A673 (cell line): ENCODE measurements at regions not wholly inside any gene's neighbourhood (a gene's known extent, or its start where the extent isn't known, plus 50 kb on each side); places are given as distances from the start of the nearest gene placed in this dataset.

Source experiments
- BruUV-seq: library from RNA; stranded (reverse); fragments of 400-500 nt; replicated peaks from 2 replicates; lab custom pipeline; 2021; lab: Mats Ljungman, UMichigan
- CTCF ChIA-PET: fragments of 300-600 bp; sonication (Branson Sonifier 250); formaldehyde crosslinking; loops from one replicate; lab custom pipeline; 2022; ENCODE audit warnings: antibody characterized with exemption; lab: Charles Lee
- POLR2A ChIA-PET: fragments of 300-600 bp; sonication (Branson Sonifier 250); formaldehyde crosslinking; loops from one replicate; lab custom pipeline; 2022; ENCODE audit warnings: antibody characterized with exemption; ENCODE audit not compliant: low non-redundant PET; lab: Charles Lee
- DNase-seq: peaks from one replicate; pipeline ENCODE4 v3.0.0-alpha.2; 2015; ENCODE audit warnings: low spot score
- H3K27ac ChIP-seq: fragments of 200-600 bp; sonication (generic); 2 replicates; pipeline ENCODE4 v1.5.1; 2016; ENCODE audit warnings: mixed run types, low read depth, mild to moderate bottlenecking, mixed read lengths, antibody characterized with exemption, low read length; ENCODE audit not compliant: poor library complexity, severe bottlenecking
- H3K27me3 ChIP-seq: fragments of 200-600 bp; sonication (generic); replicated peaks from 2 replicates; pipeline ENCODE4 v1.6.1; 2017; ENCODE audit warnings: mixed run types, low read depth, mild to moderate bottlenecking, mixed read lengths, antibody characterized with exemption, low read length; ENCODE audit not compliant: insufficient read depth, poor library complexity
- H3K36me3 ChIP-seq: fragments of 200-600 bp; sonication (generic); 2 replicates; pipeline ENCODE4 v1.6.1; 2016; ENCODE audit warnings: mixed run types, mild to moderate bottlenecking, mixed read lengths, antibody characterized with exemption, low read length; ENCODE audit not compliant: insufficient read depth, poor library complexity, severe bottlenecking
- H3K4me1 ChIP-seq: fragments of 200-600 bp; sonication (generic); 2 replicates; pipeline ENCODE4 v1.6.1; 2017; ENCODE audit warnings: mixed run types, mild to moderate bottlenecking, mixed read lengths, antibody characterized with exemption, low read length; ENCODE audit not compliant: insufficient read depth, poor library complexity, severe bottlenecking
- H3K4me3 ChIP-seq: fragments of 200-600 bp; sonication (generic); 2 replicates; pipeline ENCODE4 v1.5.1; 2016; ENCODE audit warnings: low read depth, mixed run types, mild to moderate bottlenecking, mixed read lengths, low read length; ENCODE audit not compliant: poor library complexity, severe bottlenecking
- H3K9me3 ChIP-seq: fragments of 200-600 bp; sonication (generic); 2 replicates; pipeline ENCODE4 v1.6.1; 2016; ENCODE audit warnings: mixed run types, low read depth, mild to moderate bottlenecking, mixed read lengths, antibody characterized with exemption, low read length; ENCODE audit not compliant: poor library complexity, severe bottlenecking
- EZH2 ChIP-seq: fragments of 200-600 bp; sonication (generic); IDR thresholded peaks from 2 replicates; pipeline ENCODE4 v1.6.1; 2017; ENCODE audit warnings: borderline replicate concordance, low read depth, mild to moderate bottlenecking, mixed read lengths, antibody characterized with exemption, low read length; ENCODE audit not compliant: poor library complexity, severe bottlenecking
- intact Hi-C: fragments of 100-400 bp; cut with micrococcal nuclease; formaldehyde crosslinking; loops from one replicate; pipeline ENCODE4 v1.10.0; 2022; ENCODE audit not compliant: unreplicated experiment
- TF ChIP-seq, protein P1 (sequence below): fragments of 300-800, 200-600 bp; sonication (generic); conservative IDR thresholded peaks from 2 replicates; pipeline ENCODE4 v1.5.1; 2017; ENCODE audit warnings: low read depth, mild to moderate bottlenecking, antibody characterized with exemption, low read length, moderate library complexity, mixed read lengths

DNA sequence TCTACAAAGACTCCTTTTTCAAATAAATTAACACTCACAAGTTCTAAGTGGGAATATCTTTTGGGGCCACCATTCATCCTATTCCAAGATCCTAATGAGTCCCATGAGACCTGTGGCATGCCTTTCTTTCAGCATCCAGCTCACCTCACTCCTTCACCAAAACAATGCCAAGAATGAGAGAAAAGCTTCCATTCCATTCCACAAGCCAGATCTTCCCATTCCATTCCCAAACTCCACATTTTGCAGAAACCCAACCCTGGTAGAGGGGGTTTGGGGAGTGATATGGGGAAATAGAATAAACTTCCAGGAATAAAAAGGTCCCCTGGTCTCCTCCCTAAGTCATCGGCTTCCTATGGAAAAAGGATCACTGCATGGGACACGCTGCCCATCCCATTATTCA is 392.2 kb downstream of the NPIPA8 start:
- Histone ChIP-seq H3K36me3 (no peaks in the 10 kb centered on the region), H3K9me3 (peaks cover 3% of the 10 kb centered on the region), H3K4me1 (no peaks in the 10 kb centered on the region), H3K27me3 (no peaks in the 10 kb centered on the region), H3K4me3 (no peak overlapping the region), H3K27ac (no peak overlapping the region)
- TF ChIP-seq, protein P1, sequence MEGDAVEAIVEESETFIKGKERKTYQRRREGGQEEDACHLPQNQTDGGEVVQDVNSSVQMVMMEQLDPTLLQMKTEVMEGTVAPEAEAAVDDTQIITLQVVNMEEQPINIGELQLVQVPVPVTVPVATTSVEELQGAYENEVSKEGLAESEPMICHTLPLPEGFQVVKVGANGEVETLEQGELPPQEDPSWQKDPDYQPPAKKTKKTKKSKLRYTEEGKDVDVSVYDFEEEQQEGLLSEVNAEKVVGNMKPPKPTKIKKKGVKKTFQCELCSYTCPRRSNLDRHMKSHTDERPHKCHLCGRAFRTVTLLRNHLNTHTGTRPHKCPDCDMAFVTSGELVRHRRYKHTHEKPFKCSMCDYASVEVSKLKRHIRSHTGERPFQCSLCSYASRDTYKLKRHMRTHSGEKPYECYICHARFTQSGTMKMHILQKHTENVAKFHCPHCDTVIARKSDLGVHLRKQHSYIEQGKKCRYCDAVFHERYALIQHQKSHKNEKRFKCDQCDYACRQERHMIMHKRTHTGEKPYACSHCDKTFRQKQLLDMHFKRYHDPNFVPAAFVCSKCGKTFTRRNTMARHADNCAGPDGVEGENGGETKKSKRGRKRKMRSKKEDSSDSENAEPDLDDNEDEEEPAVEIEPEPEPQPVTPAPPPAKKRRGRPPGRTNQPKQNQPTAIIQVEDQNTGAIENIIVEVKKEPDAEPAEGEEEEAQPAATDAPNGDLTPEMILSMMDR = no peak
- TF ChIP-seq EZH2 = no peak
- CTCF ChIA-PET = no interaction called here
- POLR2A ChIA-PET = no interaction called here
- intact Hi-C loops = no loop called here
- DNase-seq = no peak
- no TSS peak for BruUV-seq

DNA sequence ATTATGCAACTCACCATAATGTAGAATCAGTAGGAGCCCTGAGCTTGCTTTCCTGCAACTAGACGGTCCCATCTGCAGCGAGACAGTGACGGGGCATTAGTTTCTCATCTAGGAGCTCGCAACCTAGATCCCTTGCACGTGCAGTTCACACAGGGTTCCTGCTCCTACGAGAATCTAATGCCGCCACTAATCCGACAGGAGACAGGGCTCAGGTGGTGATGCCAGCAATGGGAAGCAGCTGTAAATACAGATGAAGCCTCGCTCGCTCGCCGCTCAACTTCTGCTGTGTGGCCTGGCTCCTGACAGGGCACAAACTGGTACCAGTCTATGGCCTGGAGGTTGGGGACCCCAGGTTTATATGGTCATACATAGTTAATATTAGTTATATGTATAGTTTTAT is 394.5 kb downstream of the NPIPA8 start:
- POLR2A ChIA-PET = no interaction called here
- H3K27me3 ChIP-seq = no peaks in the 10 kb centered on the region
- no TSS peak for BruUV-seq
- intact Hi-C loops = no loop called here
- CTCF ChIA-PET = no interaction called here
- no peaks in the 10 kb centered on the region for H3K4me1 ChIP-seq
- no peak overlapping the region for H3K4me3 ChIP-seq
- no peaks in the 10 kb centered on the region for H3K36me3 ChIP-seq
- TF ChIP-seq EZH2 = no peak
- TF ChIP-seq, protein P1 = no peak
- DNase-seq = no peak
- H3K27ac ChIP-seq = no peak overlapping the region
- peaks cover 3% of the 10 kb centered on the region for H3K9me3 ChIP-seq

DNA sequence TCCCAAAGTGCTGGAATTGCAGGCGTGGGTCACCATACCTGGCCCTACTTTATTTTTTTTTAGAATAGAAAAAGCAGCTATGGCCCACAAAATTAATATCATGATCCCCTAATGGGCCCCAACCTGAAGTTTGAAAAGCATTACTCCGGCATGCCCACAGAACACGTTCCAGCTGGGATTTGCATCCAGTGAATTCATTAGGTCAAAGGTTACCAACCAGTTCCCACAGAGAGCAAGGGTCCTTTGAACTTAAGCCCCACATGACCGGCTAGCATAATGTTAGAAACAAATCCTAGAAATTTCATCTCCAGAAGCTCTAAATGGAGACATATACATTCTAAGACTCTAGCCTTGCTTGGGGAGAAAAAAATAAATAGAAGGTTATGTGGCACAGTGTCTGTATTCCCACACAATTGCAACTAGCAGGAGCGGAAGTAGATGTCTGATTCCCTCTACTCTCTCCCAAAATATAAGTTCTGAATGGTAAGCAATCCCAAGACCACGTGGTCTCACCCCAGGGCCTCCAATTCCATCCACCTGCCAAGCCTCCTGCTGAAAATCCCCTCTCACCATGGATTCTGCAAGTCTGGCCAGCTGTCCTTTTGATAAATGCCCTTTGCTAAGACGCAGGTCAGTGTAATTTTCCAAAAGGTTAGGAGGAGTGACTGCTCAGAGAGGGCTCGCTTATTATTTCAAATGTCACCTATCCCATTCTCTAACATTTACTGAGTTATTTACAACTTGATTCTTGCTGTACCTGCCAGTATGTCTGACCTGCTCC is 395.8 kb downstream of the NPIPA8 start:
- Histone ChIP-seq H3K9me3 (peaks cover 3% of the 10 kb centered on the region), H3K4me1 (no peaks in the 10 kb centered on the region), H3K4me3 (no peak overlapping the region), H3K27me3 (no peaks in the 10 kb centered on the region), H3K27ac (no peak overlapping the region), H3K36me3 (no peaks in the 10 kb centered on the region)
- intact Hi-C loops = no loop called here
- ChIA-PET CTCF (no interaction called here), POLR2A (no interaction called here)
- TF ChIP-seq, protein P1 = no peak
- TF ChIP-seq EZH2 = no peak
- BruUV-seq = no TSS peak
- DNase-seq = no peak
